Breast epithelium (tissue), 3 donors: ENCODE measurements at regions not wholly inside any gene's neighbourhood (a gene's known extent, or its start where the extent isn't known, plus 50 kb on each side); places are given as distances from the start of the nearest gene placed in this dataset.

Source experiments
- CTCF ChIP-seq, 3 donors: fragments of 450-650 bp; IDR thresholded peaks; one replicate each; pipeline ENCODE4 v1.5.1; 2016 to 2017; ENCODE audit warnings: antibody characterized with exemption in 3 of 3, mild to moderate bottlenecking in 3 of 3, moderate library complexity in 3 of 3
- POLR2A ChIP-seq: fragments of 450-650 bp; IDR thresholded peaks from one replicate; pipeline ENCODE4 v1.6.1; 2016; ENCODE audit warnings: antibody characterized with exemption, mild to moderate bottlenecking, moderate library complexity
- POLR2AphosphoS5 ChIP-seq, 3 donors: sonication (generic); formaldehyde crosslinking; IDR thresholded peaks; one replicate each; pipeline ENCODE4 v1.6.1; 2017; ENCODE audit warnings: antibody characterized with exemption in 3 of 3

- TF ChIP-seq CTCF (IDR thresholded peaks at IDR 0.05): no peak
- no peak for TF ChIP-seq POLR2A
- TF ChIP-seq POLR2AphosphoS5 (IDR thresholded peaks at IDR 0.05): no peak
Measured at GRCh38 chr2:226664140-226664539, 135.5 kb downstream of the IRS1 start.
